NB4 (cell line): ENCODE measurements at regions not wholly inside any gene's neighbourhood (a gene's known extent, or its start where the extent isn't known, plus 50 kb on each side); places are given as distances from the start of the nearest gene placed in this dataset.
"Not testable (repeated sequence)": the region's sequence is repeated elsewhere in the genome, so short reads cannot be mapped to it uniquely, and the experiment has no call there.

ENCODE experiments used
- MYC ChIP-seq: IDR thresholded peaks from 2 replicates; pipeline ENCODE4 v1.6.1; 2011; ENCODE audit warnings: low read depth, low read length
- POLR2A ChIP-seq: IDR thresholded peaks from 2 replicates; pipeline ENCODE4 v1.6.1; 2011; ENCODE audit warnings: mild to moderate bottlenecking; ENCODE audit not compliant: insufficient read length; ENCODE audit errors: extremely low read depth
- TF ChIP-seq, protein P1 (sequence below): IDR thresholded peaks from one replicate; pipeline ENCODE4 v1.5.1; 2012; ENCODE audit warnings: low read depth, low read length

DNA sequence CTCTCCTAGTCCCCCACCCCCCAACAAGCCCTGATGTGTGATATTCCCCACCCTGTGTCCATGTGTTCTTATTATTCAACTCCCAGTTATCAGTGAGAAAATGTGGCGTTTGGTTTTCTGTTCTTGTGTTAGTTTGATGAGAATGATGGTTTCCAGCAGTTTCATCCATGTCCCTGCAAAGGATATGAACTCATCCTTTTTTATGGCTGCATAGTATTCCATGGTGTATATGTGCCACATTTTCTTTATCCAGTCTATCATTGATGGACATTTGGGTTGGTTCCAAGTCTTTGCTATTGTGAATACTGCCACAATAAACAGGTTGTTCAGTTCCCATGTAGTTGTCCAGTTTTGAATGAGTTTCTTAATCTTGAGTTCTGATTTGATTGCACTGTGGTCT, 1006.1 kb upstream of the MIR17HG start:
- TF ChIP-seq POLR2A, MYC: not testable (repeated sequence)
- TF ChIP-seq, protein P1, sequence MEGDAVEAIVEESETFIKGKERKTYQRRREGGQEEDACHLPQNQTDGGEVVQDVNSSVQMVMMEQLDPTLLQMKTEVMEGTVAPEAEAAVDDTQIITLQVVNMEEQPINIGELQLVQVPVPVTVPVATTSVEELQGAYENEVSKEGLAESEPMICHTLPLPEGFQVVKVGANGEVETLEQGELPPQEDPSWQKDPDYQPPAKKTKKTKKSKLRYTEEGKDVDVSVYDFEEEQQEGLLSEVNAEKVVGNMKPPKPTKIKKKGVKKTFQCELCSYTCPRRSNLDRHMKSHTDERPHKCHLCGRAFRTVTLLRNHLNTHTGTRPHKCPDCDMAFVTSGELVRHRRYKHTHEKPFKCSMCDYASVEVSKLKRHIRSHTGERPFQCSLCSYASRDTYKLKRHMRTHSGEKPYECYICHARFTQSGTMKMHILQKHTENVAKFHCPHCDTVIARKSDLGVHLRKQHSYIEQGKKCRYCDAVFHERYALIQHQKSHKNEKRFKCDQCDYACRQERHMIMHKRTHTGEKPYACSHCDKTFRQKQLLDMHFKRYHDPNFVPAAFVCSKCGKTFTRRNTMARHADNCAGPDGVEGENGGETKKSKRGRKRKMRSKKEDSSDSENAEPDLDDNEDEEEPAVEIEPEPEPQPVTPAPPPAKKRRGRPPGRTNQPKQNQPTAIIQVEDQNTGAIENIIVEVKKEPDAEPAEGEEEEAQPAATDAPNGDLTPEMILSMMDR = not testable (repeated sequence)
